UCSD-AML1 (cell line): ENCODE measurements at regions not wholly inside any gene's neighbourhood (a gene's known extent, or its start where the extent isn't known, plus 50 kb on each side); places are given as distances from the start of the nearest gene placed in this dataset.
"Not testable (repeated sequence)": the region's sequence is repeated elsewhere in the genome, so short reads cannot be mapped to it uniquely, and the experiment has no call there.

Experiments used
- DNase-seq: peaks from one replicate; lab custom pipeline; 2025; ENCODE audit not compliant: unreplicated experiment; lab: John Stamatoyannopoulos, UW

GRCh38 chr3:101946906-101947305, 97.6 kb downstream of the NFKBIZ start:
- no peak for DNase-seq

DNA sequence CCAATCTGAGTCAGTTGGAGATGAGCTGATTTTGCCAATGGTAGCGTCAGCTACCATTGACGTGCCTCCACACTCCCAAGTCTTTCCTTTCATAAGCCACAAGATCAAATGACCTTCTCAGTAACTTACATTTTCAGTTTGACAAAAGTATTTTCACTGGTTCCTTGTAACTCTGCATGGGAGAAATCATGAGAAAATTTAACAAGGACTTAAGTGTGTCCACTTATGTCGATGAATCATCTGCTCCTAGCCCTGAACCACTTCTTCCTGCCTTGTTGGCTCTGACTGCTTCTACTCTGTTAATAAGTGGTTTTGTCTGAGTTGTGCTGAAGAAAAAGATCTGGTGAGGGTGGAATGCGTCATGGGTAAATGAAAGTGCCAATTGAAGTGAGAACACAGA, 101.2 kb downstream of the NFKBIZ start:
- DNase-seq: no peak

GRCh38 chr3:101950985-101951733, 101.8 kb downstream of the NFKBIZ start:
- no peak for DNase-seq

DNA sequence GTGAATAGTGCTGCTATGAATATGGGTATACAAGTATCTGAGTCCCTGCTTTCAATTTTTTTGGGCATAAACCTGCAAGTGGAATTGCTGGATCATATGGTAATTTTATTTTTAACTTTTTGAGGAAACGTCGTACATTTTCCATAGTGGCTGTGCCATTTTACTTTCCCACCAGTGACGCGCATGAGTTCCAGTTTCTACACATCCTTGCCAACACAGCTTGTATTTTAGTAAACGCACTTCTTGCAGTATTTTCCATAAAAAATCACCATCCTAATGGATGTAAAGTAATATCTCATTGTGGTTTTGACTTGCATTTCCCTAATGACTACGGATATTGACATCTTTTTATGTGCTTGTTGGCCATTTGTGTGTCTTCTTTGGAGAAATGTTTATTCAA, 105.0 kb downstream of the NFKBIZ start:
- DNase-seq: no peak

DNA sequence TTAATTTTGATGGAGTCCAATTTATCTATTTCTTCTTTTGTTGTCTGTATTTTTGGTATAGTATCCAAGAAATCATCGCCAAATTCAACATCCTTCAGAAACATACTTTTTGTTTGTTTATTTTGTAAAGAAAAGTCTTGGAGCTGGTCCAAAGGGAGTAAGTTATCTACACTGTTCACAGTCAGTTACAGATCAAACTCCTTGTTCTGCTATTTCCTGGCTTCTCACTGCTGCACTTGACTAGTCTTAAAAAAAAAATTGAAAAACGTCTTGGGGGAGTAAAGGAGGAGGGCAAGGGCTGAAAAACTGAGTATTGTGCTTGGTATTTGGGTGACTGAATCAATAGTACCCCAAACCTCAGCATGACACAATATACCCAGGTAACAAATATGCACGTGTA, 105.6 kb downstream of the NFKBIZ start:
- no peak for DNase-seq

DNA sequence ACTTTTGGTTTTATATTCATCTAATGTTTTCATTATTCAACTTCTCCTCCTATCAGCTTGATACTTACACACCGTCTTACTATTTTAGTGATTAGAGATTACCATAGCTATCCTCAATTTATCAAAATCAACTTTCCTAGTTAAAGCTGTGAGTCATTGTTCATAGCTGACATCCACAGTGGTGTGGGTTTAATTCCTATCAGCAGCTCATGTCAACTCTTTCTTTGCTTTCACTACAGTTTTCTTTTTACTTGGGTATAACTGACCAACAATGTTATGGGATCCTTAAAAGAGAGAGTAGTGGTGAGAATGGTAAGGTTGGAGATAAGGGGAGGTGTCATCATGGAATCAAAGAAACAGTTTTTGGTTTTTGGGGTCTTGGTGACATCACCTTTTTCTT, 112.7 kb downstream of the NFKBIZ start:
- no peak for DNase-seq

- DNase-seq: no peak
Observed at GRCh38 chr3:101963902-101964362, 114.6 kb downstream of the NFKBIZ start.

GRCh38 chr3:101964861-101965260, 115.5 kb downstream of the NFKBIZ start:
- no peak for DNase-seq

DNA sequence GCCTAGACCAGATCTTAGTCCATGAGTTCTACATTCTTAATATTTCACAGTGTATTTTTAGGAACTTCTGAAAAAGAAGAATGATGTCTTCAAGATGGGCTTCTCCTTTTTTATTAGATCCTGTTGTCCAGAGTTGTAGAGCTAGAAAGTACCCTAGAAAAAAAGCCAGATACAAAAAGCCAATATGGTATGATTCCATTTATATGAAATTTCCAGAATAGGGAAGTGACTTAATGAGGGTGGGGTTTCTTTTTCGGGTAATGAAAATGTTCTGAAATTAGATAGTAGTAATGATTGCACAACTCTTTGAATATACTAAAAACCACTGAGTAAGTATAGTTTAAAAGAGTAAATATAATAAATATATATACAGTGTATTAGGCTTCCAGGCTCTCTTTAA, 116.9 kb downstream of the NFKBIZ start:
- DNase-seq: no peak

DNA sequence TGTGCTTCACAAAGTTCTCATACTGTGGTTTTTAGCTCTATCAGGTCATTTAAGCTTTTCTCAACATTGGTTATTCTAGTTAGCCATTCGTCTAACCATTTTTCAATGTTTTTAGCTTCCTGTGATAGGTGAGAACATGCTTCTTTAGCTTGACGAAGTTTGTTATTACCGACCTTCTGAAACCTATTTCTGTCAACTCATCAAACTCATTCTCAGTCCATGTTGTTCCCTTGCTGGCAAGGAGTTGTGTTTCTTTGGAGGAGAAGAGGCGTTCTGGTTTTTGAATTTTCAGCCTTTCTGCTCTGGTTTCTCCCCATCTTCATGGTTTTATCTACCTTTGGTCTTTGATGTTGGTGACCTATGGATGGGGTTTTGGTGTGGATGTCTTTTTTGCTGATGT, 120.9 kb downstream of the NFKBIZ start:
- no peak for DNase-seq

- DNase-seq: no peak
Observed at GRCh38 chr3:101970905-101971304, 121.6 kb downstream of the NFKBIZ start.

DNA sequence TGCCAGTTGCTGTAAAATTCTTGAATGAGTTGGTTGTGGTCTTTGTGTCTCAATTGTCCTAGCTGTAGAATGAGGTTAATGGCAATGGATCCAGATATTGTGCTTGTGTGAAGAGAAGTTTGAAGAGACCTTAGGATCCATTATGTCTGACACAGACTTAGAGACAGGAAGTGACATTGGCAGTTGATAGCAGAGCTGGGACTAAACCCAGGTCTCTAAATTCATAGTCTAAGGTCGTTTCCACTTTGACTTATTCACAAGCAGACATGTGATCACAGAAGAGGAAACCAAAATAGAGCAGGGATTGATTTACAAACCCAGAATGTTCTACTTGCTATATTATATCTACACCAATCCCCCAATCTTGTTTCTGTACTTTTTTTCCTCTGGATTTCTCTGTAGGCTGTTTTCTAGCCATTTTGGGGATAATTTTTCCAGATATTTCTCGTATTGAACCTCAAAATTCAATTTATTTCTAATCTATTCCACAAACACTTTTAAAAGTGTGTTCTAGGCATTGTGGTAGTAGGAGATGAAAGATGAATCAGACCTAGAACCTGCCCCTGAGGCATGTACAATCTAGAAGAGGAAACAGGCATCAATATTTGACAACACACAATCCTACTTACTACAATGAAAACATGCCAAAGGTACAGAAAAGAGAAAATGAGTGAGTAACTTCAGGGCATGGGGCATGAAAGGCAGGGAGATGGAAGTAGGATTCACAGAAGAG, 123.3 kb downstream of the NFKBIZ start:
- DNase-seq: no peak

GRCh38 chr3:101973163-101973505, 123.8 kb downstream of the NFKBIZ start:
- no peak for DNase-seq

- DNase-seq: not testable (repeated sequence)
Observed at GRCh38 chr3:101975415-101975814, 126.1 kb downstream of the NFKBIZ start.

DNA sequence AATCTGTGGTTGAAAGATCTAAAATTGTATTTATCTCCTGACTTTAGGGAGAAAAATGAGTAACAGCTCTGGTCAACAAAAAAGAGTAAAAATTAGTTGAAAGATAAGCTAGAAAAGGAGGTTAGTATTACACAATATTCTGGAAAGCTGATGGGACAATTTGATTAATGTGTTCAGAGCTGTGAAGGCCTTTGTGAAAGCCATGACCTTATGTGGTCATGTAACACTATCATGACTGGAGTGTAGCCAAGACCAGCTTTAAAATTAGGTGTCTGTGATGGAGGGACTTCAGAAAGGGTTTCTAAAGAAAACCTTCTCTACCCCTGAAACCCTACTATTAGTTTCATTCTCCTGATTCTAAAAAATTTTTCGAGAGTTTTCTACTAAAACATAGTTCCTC, 127.2 kb downstream of the NFKBIZ start:
- DNase-seq: no peak

- no peak for DNase-seq
Observed at GRCh38 chr3:101978348-101978747, 129.0 kb downstream of the NFKBIZ start.

DNA sequence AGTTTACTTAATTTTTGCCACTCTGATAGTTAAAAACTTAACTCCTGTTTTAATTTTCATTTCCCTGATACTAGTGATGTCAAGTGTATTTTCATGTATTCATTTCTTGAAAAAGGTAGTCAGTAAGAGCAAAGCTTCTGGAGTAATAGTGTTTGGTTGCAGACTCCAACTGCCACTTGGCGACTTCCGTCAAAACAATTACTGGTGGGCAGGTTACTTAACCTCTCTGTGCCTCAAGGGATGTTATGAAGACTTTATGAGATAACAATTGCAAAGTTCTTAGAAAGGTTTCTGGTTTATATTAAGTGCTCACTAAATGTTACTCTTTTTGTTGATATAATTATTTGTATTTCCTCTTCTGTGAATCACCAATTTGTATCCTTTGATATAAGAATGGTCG, 129.7 kb downstream of the NFKBIZ start:
- DNase-seq: no peak

GRCh38 chr3:101984356-101984755, 135.0 kb downstream of the NFKBIZ start:
- no peak for DNase-seq

- no peak for DNase-seq
Observed at GRCh38 chr3:101988596-101988995, 139.3 kb downstream of the NFKBIZ start.

- no peak for DNase-seq
Observed at GRCh38 chr3:101989578-101990200, 140.4 kb downstream of the NFKBIZ start.

DNA sequence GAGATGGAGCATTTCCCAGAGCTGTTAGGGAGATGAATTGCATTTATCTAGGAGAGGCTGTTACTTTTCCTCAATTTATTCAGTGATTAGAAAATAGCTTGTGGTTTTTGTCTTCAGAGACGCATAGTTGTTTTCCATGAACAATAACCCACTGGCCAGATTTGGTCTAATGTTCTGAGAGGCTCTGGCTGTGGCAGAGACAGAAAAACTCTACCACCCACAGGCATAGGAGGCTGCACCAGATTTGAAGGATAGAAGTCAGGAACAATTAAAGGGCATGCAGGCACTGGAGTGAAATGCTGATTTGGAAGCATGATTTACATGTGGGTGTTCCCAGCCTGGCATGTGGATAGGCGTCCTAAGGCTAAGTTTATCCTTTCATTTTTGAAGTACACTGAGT, 143.5 kb downstream of the NFKBIZ start:
- no peak for DNase-seq

- no peak for DNase-seq
Observed at GRCh38 chr3:101994386-101994785, 145.1 kb downstream of the NFKBIZ start.
